Hematopoietic multipotent progenitor cell (in vitro differentiated cells): ENCODE measurements at regions not wholly inside any gene's neighbourhood (a gene's known extent, or its start where the extent isn't known, plus 50 kb on each side); places are given as distances from the start of the nearest gene placed in this dataset.

Source experiments
- DNase-seq, 3 donors: peaks; one replicate each; pipeline ENCODE4 v3.0.0-alpha.2; 2011 to 2015; ENCODE audit warnings: low read depth in 2 of 3, low spot score in 2 of 3

DNA sequence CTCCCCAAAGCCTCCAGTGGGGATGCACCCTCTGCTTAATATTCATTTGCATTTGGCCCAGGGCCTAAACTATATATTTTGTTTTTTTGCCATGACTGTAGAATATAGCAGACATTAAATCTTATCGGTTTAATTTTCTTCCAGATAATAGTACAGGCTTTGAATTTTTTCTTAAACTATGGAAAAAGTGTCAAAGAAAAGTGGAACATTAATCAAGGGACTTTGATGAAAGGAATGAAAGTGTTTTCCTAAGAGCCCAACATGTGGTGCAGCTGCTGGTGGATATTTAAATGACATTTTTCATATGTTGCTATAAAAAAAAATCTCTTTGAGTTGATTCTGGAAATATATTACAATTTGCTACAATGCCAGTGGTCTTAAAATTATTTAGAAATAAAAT lies 346.8 kb downstream of the CYP26B1 start:
- DNase-seq = no peak

DNA sequence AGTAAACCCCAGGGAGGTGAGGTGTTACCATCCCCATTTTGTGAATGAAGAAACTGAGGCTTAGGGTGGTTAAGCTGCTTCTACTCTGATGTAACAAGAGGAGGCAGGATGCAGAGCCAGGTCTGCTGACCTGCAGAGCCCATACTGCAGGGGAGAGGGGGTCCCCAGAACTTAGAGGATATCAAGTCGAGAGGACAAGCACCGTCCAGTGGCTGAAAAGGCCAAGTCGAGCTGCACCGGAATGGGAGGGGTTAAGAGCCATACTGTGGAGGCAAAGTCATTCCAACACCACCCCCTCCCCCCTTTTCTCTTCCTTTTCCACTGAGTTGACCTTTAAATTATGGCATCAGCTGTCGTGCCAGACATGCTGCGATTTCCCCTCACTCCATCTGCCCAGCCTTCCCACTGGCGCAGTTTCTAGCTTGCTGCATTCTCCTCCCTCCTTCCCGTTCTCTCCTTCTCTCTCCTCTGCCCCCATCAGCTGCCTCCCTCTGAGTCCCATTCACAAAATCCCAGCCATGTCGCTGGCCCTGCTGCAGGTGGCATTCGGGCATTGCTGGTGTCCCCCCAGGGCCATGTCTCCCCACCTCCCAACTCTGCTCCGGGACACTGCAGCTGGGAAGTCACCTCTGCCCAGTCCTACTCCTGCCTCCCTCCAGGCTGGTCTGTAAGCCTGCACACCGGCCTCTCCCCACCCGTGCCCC lies 346.9 kb downstream of the DYSF start:
- no peak for DNase-seq

DNA sequence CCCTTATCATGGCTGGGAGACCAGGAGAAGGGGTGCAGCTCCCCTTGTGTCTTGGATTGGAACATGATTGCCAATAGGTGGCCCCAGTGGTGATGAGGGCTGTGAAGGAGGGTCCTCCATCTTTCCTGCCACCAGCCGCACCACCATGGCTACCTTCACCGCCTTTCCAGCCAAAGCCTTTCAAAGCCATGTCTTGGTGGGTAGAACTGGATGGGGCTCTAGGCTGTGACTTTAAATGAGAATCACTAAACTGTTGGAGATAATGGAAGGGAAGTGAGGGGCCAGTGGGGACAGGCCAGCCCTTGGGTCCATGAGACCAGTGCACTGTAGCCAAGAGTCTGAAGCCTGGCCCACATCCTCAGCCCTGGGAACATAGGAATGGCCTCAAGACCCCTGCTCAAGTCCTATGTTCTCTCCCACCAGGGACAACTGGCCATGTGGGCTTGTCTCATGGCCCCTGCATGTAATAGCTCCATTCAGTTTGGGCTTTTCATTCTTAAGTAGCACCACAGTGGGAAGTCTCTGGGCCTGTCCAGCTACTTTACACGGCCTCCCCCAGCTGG lies 345.7 kb downstream of the DYSF start:
- DNase-seq = no peak

DNA sequence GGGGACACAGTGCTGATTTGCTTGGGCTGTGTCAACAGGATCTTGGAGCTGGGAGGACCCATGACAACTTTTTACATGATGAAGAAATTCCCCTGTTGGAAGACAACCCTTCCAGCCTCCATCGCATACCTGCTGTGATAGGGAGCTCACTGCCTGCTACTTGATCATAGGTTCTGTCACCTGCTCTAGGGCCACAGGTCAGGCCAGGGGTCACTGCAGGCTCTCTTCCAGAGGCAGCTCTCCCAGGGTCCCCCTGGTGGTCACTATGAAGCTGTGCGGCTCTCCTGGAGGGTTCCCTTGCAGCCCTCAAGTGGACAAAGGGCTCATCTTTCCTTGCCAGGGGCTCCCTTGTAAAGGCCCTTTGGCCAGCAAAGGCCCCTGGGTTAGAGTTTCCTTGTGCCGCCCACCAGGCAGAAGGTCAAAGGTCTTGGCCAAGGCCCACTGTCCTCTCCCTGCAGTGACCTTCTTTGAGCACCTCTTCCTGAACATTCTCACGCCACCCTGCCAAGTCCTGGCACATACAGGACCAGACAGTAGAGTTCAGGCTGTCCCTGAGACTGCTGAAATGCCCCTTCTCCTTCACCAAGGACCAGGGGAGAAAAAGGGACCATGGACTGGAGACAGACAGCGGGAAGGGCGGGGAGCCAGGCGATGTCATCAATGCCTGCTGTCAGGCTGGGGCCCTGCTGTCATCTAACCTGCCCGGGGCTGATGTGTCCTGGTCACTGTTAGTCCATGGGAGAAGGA lies 345.1 kb downstream of the DYSF start:
- DNase-seq = peak in 2 of 3 donors; percentile 22 to 44

DNA sequence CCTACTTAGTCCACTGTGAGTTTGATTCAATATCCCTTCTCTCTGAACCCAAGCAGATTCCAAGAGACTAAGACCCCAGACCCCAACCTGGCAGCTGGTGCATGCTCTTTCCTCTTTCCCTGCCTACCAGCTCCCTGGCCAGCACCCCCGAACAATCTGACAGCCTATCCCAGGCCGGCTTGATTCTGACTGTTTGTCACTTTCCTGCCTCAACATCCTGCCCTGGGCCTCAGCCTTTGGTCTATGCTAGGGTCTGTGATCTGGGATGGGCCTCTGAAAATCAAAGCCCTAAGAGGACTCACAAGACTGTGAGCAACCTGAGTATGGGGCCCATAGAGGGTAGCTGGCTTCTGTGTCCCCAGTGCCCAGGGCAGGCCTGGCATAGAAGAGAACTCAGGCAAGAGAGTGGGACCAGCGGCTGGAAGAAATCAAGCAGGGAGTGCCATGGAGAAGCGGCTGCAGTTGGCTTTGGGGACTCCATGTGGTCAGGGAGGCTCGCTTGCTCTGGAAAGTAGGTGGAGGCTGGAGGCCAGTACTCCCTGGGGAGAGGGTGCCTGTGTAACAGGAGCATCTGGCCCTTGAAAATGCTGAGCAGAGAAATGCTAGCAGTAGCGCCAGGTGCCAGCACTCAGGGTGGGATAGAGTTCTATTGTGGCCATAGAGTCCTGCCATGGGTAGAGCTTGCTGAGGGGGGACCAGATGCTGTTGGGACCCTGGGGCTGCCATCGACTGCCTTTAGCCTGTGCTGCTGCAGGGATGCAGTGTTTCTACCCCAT lies 343.9 kb downstream of the DYSF start:
- no peak for DNase-seq

DNA sequence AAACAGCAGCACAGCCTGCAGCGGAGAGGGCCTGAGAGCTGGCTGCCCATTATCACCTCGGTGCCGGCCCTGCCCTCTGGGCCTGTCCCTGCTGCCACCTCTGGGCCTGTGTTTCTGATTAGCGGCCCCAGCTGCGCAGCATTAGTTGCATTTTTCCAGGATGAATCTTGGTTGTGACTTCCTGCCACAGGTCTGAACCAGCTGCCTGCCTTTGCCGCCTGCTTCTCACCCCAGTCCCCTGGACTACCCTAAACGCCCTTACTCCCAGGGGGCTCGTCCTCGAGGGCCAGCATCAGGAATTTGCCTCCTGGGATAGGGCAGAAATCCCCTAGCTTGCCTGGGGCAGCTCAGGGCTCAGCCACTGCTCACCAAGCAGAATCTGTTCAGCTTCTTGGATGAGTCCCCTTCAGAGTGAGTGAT lies 342.8 kb downstream of the DYSF start:
- DNase-seq = no peak

DNA sequence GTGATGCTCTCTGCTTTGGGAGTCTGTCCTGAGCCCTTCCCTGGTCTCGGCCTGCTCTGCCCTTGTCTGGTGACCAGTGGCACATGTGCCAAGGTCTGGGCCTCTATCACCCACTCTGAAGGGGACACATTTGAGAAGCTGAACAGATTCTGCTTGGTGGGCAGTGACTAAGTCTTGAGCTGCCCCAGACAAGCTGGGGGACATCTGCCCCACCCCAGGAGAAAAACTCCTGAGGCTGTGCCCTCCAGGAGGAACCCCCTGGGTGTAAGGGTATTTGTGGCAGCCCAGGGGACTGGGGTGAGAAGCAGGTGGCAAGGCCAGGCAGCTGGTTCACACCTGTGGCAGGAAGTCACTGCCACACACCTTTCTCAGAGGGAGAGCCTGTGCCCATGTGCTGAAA lies 342.1 kb downstream of the DYSF start:
- DNase-seq = no peak

DNA sequence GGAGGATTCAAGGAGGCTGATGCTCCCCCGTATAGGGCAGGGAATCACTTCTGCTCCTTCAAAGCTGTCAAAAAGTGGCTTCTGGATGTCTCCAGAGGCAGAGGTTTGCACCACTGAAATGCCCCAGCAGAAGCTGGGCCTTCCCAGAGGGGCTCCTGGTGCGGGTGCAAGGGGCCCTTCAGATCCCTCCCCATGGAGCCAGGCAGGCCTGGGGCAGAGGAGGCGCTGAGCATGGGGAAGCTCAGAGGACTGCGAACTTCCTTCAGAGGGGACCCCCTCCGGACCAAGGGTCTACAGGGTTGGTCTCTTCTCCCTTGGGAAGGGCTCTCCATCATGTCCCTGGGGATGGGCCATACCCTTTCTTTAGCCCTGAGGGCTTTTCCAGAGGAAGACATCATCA lies 341.2 kb downstream of the DYSF start:
- no peak for DNase-seq

DNA sequence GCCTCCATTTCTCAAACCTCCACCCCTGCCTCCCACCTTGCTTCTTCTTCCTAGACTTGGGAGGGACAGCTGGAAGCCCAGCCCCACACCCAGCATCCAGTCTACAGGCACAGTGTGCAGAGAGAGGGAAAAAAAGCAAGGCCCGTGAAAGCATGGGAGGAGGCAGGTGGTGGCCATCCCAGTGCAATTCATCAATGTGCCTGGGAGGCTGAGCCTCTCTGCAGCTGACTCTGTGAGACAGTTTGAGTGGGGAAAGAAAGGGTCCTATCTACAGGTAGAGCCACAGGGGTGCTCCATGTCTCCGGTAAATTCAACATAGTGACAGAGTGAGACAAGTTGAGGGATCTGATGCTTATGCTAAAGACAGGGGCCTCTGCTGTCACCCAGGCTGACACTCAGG lies 340.6 kb downstream of the DYSF start:
- DNase-seq = no peak

DNA sequence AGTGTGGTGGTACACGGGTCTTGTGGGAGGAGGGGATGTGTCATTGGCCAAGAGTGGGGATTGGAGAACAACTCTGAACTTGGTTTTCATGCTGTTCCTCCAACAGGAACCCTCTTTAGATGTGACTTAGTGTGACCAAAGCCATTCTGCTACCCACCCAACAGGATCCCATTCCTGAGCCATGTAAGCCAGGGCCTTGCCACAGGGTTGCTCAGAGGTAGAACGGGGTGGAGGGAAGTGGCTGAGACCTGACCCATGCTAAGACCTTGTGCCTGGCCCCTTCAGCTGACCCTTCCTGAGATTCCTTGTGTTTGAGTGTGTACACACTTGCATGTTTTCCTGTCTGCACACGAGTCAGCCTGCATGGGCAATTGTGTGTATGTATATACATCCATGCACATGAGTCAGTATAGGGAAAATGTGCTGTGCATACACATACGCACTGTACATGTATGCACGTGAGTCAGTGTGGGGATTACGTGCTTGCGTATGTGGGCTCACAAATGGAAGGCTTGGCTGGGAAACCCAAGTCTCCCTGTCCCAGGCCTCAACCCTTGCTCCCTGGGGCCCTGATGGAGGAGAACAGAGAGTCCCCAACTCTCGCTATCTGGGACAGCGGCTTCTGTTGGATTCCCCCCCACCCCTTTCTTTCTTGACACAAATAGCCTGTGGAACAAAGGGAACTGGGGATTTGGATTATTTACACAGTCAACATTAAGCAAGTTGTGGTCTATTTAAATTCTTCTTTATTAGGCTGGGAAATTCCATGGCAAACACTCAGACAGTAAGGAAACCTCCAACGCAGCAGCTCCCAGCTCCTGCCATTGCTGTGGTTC lies 339.8 kb downstream of the DYSF start:
- no peak for DNase-seq

DNA sequence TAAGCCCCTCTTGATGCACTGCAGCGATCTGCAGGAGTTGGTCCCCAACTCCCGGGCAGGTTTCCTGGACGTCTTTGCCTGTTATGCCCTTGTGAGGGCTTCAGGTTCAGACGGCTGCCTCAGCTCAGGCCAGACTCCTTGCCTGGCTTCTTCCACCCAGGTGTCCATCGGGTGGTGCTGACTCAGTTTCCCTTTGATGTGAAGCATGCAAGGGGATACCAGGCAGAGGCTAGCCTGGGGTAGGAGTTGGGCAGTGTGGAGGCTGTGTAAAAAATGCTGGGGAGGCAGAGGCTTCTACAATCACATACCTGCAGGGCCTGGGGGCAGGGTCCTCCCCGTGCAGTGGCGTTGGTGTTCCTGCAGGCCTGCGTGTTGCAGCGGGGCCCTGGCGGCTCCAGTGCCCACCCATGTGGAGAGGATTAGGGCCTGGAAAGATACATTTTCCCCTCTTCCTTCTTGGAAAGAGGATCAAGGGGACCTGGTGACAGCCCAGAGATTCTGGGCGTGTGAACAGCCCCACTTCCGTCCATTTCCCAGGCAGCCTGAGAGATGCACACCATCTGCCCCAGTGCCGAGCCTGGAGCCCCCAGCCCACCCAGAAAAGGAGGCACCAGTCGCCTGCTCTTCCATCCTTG lies 338.3 kb downstream of the DYSF start:
- DNase-seq = no peak

DNA sequence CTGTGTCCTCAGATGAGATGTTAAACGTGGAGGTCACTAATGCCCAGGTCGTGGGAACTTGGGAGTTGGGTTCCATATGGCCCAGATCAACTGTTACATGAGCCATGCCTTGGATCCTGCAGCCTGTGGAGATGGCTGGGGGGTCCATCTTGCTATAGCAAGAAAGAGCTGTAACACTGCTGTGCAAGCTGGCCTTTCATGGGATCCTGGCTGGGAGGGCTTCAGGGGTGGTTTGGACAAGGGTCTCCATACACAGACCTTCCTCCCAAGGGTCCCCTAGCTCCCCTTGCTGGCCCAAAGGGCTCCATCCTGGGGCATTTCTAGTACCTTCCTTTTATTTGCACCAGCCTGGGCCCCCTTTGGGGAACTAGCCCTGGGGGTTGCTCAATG lies 337.7 kb downstream of the DYSF start:
- no peak for DNase-seq

DNA sequence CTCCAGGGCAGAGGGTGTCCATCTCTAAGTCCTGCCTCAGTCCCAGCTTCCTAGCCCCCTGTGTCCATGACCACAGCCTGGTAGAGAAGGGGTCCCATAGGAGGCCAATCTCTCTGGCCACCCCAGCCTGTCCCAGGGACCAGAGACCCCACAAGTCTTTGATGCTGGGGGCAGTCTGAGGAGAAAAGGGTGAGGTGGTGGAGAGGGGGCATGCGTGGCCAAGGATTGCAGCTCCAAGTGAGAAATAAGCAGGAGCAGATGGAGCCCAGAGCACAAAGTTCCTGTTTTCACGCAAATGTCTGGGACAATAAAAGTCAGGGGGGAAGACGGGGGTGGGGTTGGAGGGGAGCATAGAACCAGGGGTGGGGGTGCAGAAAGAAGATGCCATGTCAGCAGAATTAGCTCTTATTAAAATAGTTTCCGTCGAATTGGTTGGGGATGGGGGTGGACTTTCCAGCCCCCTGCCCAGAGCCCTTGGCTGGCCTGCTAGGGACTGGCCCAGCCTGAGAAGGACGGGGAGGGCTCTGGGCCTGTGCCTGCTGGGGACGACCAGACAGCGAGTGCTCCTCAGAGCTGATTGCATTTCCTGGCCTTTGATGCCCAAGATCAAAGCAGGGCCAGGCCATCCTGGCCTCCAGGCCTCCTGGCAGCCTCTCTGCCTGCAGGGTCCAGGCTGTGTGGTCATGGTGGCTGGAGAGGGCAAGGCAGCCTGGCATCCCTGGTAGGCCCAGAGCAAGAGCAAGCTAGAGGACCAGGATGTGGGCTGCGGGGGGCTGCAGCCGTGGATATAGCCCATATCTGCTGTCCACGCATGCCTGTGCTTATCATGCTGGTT lies 337.1 kb downstream of the DYSF start:
- no peak for DNase-seq

DNA sequence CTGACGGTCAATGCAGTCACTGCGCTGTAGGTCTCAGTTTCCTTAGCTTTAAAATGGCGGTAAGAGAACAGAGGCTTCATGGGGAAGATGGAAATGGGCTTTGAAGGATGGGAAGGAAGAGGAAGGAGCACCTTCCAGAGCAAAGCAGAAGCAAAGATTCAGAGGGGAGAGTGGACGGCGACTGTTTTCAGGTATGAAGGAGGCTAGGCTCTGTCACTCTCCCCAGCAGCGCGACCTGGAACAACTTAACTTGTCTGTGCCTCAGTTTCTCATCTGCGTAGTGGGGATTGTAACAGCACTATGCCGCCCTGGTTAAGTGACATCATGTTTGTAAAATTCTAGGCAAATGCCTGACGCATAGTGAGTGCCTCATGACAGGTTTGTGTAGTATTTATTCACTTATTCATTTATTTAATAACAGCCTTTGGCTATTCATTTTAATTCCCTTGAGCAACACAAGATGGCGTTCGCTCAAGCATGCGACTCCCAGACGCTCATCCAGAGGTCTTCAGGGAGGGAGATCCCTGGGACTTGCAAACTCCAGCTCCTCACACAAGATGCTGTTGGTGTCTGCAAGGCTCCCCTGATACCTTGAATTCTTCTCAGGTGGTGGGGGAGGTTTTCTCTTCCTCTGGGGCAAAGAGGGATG lies 336.3 kb downstream of the DYSF start:
- no peak for DNase-seq

DNA sequence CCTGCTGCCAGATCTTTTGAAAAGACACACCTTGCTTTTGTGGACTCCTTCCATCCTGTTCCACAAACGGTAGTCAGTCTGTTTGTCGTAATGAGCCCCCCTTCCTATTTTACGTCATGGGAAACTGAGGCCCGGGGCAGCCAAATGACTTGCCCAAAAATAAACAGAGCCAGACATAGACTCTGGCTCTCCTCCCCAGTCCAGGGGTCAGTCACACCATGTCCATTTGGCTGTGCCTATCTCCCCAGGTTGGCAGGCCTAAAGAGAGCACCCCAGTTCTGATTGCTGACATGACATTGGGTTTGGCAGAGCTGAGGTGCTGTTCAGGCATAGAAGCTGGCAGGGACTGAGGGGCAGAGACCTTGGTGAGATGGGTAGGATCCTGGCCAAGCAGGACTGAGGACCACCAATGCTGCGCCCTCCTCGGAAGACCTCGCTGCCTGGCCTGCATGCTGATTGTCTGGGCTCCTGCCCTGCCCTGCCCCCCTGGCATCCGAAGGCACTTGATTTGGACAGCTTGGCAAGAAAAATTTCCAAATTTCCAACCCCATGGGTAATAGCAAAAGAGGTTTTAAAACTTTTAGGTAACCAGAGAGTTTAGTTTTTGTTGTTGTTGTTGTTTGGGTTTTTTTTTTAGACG lies 335.4 kb downstream of the DYSF start:
- DNase-seq = no peak

DNA sequence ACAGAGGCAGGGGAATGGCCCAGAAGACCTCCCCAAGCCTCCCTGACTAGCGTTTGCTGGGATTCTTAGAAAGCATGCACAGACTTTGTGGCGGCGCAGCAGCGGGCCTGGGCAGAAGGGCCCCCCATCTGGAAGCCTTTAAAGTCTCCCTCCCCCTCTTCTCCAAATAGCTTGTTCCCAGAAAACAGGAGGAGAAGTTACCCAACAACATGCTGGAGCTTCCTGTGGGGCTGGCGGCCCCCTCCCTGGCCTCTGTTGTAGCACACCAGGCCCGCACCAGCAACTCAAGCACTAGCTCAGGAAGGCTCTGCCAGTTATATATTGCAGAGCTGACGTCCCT lies 334.8 kb downstream of the DYSF start:
- DNase-seq = no peak

DNA sequence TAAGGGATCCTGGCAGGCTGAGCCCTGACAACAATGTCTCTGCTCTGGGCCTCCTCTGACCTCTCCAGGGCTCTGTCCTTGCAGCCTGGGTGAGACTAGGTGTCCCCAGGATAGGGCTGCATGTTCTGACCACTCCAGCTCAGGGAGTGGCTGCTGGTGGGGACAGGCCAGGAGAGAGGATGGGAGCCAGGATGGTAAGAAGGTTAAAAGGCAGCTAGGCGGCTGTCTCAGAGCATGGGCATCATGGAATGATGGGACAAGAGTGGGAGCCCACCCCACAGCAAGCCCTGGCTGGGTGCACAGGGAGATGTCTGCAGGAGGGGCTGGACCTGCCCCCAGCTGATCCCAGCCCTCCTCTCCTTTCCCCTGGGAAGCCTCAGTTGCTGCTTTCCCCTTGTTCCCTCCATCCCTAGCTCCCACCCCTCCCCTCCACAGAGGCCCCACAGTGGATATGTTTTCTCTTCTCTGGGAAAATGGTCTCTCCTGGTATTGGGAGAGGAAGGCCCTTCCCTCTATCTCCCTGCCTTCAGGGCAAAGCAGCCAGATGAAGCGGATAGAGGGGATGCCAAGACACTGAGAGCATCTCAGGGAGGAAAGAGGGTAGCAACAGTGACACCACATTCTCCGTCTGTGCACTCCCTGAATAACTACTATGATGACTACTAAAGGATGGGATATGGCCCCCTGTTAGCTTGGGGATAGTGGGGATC lies 334.3 kb downstream of the DYSF start:
- DNase-seq = no peak

DNA sequence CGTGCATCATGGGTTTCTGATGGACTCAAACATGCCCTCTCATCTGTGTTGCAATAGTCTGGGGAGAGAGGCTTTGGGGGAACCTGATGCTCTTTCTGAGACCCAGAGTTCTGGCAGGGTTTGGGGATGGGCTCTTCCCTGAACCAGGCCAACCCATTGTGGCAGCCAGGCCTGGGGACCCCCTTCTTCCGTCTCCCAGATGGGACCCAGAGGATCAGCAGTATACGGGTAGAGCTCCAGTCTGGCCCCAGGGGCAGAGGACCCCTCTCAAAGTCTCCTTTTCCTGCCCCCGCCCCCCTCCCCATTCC lies 333.7 kb downstream of the DYSF start:
- no peak for DNase-seq
